Ascending aorta (tissue), 2 donors: ENCODE measurements at regions not wholly inside any gene's neighbourhood (a gene's known extent, or its start where the extent isn't known, plus 50 kb on each side); places are given as distances from the start of the nearest gene placed in this dataset.

Experiments used
- DNase-seq, 2 donors: peaks; one replicate each; pipeline ENCODE4 v3.0.0-alpha.2; 2019; ENCODE audit warnings: low spot score in 2 of 2
- H3K27ac ChIP-seq, 2 donors: fragments of 200-600 bp; sonication (generic); one replicate each; pipeline ENCODE4 v1.5.1; 2016 to 2017; ENCODE audit warnings: mild to moderate bottlenecking in 1 of 2
- H3K27me3 ChIP-seq: fragments of 200-600 bp; sonication (generic); one replicate; pipeline ENCODE4 v1.5.1; 2017
- H3K36me3 ChIP-seq, 2 donors: fragments of 200-600 bp; sonication (generic); one replicate each; pipeline ENCODE4 v1.5.1; 2016
- H3K4me1 ChIP-seq, 2 donors: fragments of 200-600 bp; sonication (generic); one replicate each; pipeline ENCODE4 v1.5.1; 2016 to 2017; ENCODE audit warnings: mild to moderate bottlenecking in 1 of 2
- H3K4me3 ChIP-seq, 2 donors: fragments of 200-600 bp; sonication (generic); one replicate each; pipeline ENCODE4 v1.5.1; 2016 to 2017; ENCODE audit warnings: mild to moderate bottlenecking in 1 of 2
- H3K9me3 ChIP-seq, 2 donors: fragments of 200-600 bp; sonication (generic); one replicate each; pipeline ENCODE4 v1.5.1; 2016
- CTCF ChIP-seq, 3 experiments: fragments of 200-600 bp in 2 of 3; fragments of 450-650 bp in 1 of 3; sonication (generic) in 2 of 3; IDR thresholded peaks; one replicate each; pipeline ENCODE4 v1.5.1; 2016 to 2019; ENCODE audit warnings: antibody characterized with exemption in 3 of 3, mild to moderate bottlenecking in 1 of 3, moderate library complexity in 1 of 3
- intact Hi-C: fragments of 100-400 bp; cut with DNase I; formaldehyde crosslinking; loops from one replicate; pipeline ENCODE4 v1.15.1; 2023

DNA sequence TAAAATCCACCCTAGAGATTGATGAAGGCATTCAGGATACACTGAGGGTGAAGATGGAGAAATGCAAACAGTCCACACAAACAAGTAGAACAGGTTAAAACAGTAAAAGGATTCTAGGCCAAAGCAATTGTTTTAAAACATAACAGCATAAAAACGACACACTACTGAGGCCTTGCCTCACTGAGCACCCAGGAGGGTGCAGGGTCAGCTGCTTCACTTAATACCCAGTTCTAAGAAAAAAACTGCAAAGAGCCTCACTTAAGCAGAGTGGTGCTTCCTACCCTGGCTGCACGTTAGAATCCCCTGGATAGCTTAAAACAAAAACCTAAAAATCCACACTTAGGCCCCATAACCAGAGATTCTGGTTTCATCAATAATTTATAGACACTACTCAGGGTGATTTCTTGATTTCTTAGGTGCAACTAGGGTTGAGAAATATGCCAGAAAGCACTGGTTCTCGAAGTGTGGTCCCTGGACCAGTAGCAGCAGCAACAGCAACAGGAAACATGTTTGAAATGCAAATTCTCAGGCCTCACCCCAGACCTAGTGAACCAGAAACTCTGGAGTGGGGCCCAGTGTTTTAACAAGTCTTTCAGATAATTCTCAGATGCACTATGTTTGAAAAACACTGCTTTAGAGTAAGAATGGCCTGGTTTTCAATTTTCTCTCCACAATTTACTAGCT is 279.1 kb downstream of the ZEB2 start:
- peaks cover 0 to 4% of the 10 kb centered on the region in 2 donors for H3K4me1 ChIP-seq
- no peak for DNase-seq
- no peak for TF ChIP-seq CTCF (IDR thresholded peaks at IDR 0.05)
- no peak overlapping the region for H3K27ac ChIP-seq
- intact Hi-C loops, result no loop called here
- H3K27me3 ChIP-seq, result no peaks in the 10 kb centered on the region
- H3K4me3 ChIP-seq, result no peak overlapping the region
- H3K36me3 ChIP-seq, result no peaks in the 10 kb centered on the region
- H3K9me3 ChIP-seq, result no peaks in the 10 kb centered on the region

DNA sequence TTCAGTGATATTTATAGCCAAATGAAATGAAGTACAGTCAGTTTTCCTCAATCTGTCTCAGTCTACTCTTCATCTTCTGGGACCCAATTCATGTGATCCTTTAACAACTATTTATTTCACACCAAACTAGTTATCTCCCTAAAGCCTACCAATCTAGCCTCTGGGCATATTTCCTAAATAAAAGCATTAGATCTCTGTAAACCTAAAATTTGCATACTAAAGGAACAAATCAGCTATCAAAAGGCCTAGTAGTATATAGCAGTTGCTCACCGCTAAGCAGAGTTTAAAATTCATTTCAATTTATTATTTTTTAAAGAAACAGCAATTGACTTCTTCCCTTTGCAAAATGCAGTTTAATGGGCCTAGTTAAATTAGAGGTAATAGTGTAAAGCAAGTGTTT is 280.2 kb downstream of the ZEB2 start:
- no peak overlapping the region for H3K27ac ChIP-seq
- H3K36me3 ChIP-seq, result no peaks in the 10 kb centered on the region
- no peaks in the 10 kb centered on the region for H3K9me3 ChIP-seq
- no peak for TF ChIP-seq CTCF (IDR thresholded peaks at IDR 0.05)
- peaks cover 0 to 4% of the 10 kb centered on the region in 2 donors for H3K4me1 ChIP-seq
- intact Hi-C loops, result no loop called here
- no peak for DNase-seq
- H3K4me3 ChIP-seq, result no peak overlapping the region
- no peaks in the 10 kb centered on the region for H3K27me3 ChIP-seq

DNA sequence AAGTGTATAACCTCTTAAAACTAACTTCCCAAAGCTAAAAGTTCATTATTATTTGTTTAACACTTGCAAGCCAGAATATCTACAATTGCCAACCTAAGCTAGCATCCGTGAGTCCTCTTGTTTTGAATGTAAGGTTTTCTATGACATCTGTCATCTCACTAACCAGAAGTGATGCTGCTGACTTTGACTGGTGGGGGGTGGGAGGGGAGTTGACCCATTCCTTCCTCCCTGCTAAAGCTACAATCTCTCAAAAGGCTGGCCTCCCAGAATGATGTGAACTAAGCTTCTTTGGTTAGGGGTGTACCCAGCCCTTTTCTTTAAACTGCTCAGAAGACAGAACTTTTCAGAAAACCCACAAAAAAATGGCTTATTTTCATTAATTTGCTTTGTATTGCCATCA is 280.6 kb downstream of the ZEB2 start:
- intact Hi-C loops, result no loop called here
- no peak overlapping the region for H3K27ac ChIP-seq
- peaks cover 0 to 4% of the 10 kb centered on the region in 2 donors for H3K4me1 ChIP-seq
- H3K27me3 ChIP-seq, result no peaks in the 10 kb centered on the region
- DNase-seq, result no peak
- no peaks in the 10 kb centered on the region for H3K9me3 ChIP-seq
- no peaks in the 10 kb centered on the region for H3K36me3 ChIP-seq
- no peak for TF ChIP-seq CTCF (IDR thresholded peaks at IDR 0.05)
- no peak overlapping the region for H3K4me3 ChIP-seq

DNA sequence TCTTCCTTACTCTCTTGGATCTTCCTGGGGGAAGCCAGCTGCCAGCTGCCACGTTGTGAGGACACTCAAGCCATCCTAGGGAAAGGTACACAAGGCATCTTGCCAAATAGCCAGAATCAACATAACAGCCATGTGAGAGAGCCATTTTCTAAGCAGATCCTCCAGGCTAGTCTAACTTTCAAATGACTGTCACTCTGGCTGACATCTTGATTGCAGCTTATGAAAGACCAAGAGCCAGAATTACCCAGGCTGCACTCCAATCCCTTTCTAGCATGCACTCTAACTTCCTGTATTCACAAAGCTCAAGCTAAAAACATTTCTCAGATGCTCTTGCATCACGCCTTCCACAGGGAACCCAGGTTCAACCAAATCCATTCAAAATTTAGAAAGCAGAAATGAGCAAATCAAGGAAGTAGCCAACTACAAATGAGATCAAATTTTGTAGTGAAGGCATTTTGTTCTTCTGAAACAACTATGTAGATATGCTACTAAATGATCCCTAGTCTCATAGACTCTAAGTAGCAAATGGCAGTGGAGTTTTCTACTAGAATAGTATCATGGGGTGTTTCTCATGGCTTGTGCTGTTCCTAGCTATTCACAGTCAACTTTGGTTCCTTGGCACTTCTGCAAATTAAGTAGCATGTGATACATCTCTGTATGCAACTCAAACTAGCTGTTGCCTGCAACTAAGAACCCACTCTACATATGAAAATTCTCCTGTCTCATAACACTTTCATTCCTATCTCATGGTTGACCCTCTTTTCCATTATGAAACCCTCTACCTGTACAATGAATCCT is 281.9 kb downstream of the ZEB2 start:
- H3K9me3 ChIP-seq, result no peaks in the 10 kb centered on the region
- H3K27ac ChIP-seq, result no peak overlapping the region
- TF ChIP-seq CTCF (IDR thresholded peaks at IDR 0.05), result no peak
- DNase-seq, result no peak
- intact Hi-C loops, result no loop called here
- H3K27me3 ChIP-seq, result no peaks in the 10 kb centered on the region
- H3K36me3 ChIP-seq, result no peaks in the 10 kb centered on the region
- peaks cover 0 to 4% of the 10 kb centered on the region in 2 donors for H3K4me1 ChIP-seq
- no peak overlapping the region for H3K4me3 ChIP-seq

DNA sequence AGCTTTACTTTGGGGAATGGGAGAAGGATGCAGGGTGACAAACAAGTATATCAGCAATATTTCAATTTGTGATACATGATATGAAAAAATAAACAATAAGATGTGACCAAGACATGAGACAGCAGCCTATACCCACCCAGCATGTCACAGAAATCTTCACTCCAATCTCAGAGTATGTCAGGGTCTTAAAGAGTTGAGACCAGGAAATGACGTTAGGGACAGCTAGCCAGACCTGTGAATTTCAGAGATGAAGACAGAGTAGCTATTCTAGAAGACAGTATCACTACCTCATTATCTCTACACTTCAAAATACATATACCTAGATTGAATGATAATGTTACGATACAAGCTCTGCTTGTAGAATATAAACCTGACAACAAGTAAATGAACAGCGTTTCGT is 282.8 kb downstream of the ZEB2 start:
- intact Hi-C loops, result no loop called here
- H3K4me1 ChIP-seq, result peaks cover 0 to 5% of the 10 kb centered on the region in 2 donors
- DNase-seq, result no peak
- no peak for TF ChIP-seq CTCF (IDR thresholded peaks at IDR 0.05)
- no peaks in the 10 kb centered on the region for H3K9me3 ChIP-seq
- H3K36me3 ChIP-seq, result no peaks in the 10 kb centered on the region
- H3K4me3 ChIP-seq, result no peak overlapping the region
- no peaks in the 10 kb centered on the region for H3K27me3 ChIP-seq
- H3K27ac ChIP-seq, result no peak overlapping the region
